Thoracic aorta (tissue), 2 donors: ENCODE measurements at regions not wholly inside any gene's neighbourhood (a gene's known extent, or its start where the extent isn't known, plus 50 kb on each side); places are given as distances from the start of the nearest gene placed in this dataset.
A peak's percentile ranks its signal among the peaks of the same experiment; 100 is the strongest.

Experiments used
- ATAC-seq: fragments of 150-250 bp; one replicate; pipeline ENCODE4 v1.8.0; 2017; ENCODE audit warnings: low read depth; ENCODE audit not compliant: insufficient number of reproducible peaks, low FRiP score
- DNase-seq: peaks from one replicate; pipeline ENCODE4 v3.0.0-alpha.2; 2020; ENCODE audit warnings: low spot score
- H3K27ac ChIP-seq, 2 donors: fragments of 200-600 bp; sonication (generic); 1 replicate in 1 of 2; 2 replicates in 1 of 2; pipeline ENCODE4 v1.5.1; 2016; ENCODE audit warnings: mild to moderate bottlenecking in 2 of 2, moderate library complexity in 2 of 2
- H3K27me3 ChIP-seq: fragments of 200-600 bp; sonication (generic); replicated peaks from 2 replicates; pipeline ENCODE4 v1.6.0; 2016; ENCODE audit warnings: mild to moderate bottlenecking; ENCODE audit not compliant: insufficient read depth
- H3K36me3 ChIP-seq: fragments of 200-600 bp; sonication (generic); one replicate; pipeline ENCODE4 v1.5.1; 2016
- H3K4me1 ChIP-seq, 2 donors: fragments of 200-600 bp; sonication (generic); 1 replicate in 1 of 2; 2 replicates in 1 of 2; pipeline versions ENCODE4 v1.5.1 to v1.6.0; 2016; ENCODE audit warnings: low read depth in 2 of 2, mild to moderate bottlenecking in 1 of 2; ENCODE audit not compliant: control insufficient read depth in 1 of 2
- H3K4me3 ChIP-seq: fragments of 200-600 bp; sonication (generic); 2 replicates; pipeline ENCODE4 v1.5.1; 2016; ENCODE audit warnings: mild to moderate bottlenecking
- H3K9me3 ChIP-seq: fragments of 200-600 bp; sonication (generic); 2 replicates; pipeline ENCODE4 v1.5.1; 2016
- TF ChIP-seq, protein P1 (sequence below): fragments of 200-600 bp; sonication (generic); IDR thresholded peaks from one replicate; pipeline ENCODE4 v1.5.1; 2019; ENCODE audit warnings: antibody characterized with exemption

DNA sequence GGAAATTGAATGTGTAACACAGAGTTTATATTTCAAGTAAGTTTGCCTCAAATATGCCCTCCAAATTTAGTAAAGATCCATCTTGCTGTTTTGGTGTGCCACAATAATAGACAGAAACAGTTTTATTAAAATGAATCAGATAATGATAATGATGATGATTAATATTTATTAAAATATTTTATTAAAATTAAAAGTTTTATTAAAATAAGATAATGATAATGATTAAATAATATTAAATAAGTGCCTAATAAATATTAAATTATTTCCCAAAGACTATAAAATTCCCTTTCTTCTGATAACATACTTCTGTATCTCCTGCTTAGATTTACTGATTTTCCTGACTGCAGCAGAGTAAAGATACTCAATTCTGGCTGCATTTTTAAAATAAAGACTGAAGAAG is 134.5 kb downstream of the PRDM13 start:
- no peak overlapping the region for H3K4me3 ChIP-seq
- ATAC-seq: no peak
- H3K36me3 ChIP-seq: no peaks in the 10 kb centered on the region
- no peak for DNase-seq
- H3K9me3 ChIP-seq: no peaks in the 10 kb centered on the region
- no peak overlapping the region for H3K27ac ChIP-seq
- no peaks in the 10 kb centered on the region for H3K27me3 ChIP-seq
- no peaks in the 10 kb centered on the region for H3K4me1 ChIP-seq
- TF ChIP-seq, protein P1, sequence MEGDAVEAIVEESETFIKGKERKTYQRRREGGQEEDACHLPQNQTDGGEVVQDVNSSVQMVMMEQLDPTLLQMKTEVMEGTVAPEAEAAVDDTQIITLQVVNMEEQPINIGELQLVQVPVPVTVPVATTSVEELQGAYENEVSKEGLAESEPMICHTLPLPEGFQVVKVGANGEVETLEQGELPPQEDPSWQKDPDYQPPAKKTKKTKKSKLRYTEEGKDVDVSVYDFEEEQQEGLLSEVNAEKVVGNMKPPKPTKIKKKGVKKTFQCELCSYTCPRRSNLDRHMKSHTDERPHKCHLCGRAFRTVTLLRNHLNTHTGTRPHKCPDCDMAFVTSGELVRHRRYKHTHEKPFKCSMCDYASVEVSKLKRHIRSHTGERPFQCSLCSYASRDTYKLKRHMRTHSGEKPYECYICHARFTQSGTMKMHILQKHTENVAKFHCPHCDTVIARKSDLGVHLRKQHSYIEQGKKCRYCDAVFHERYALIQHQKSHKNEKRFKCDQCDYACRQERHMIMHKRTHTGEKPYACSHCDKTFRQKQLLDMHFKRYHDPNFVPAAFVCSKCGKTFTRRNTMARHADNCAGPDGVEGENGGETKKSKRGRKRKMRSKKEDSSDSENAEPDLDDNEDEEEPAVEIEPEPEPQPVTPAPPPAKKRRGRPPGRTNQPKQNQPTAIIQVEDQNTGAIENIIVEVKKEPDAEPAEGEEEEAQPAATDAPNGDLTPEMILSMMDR: no peak

DNA sequence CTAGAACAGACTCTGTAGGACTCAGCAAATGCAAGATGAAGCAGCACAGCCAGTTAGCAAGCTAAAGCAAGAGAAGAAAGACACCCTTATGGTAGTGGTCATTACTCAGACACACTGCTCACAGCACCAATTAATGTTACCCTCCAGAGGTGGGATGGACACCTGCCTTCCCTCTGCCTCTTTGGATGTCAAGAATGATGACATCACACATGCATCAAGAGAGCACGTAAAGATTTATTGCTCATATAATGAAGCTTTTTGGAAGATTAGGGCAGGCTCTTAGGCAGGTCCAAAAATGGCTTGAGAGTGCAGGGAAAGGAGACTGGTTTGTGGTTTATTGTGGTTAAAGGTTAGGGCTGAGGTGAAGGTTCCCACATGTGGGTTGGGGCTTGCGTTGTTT is 137.0 kb downstream of the PRDM13 start:
- no peaks in the 10 kb centered on the region for H3K36me3 ChIP-seq
- ATAC-seq (no peak), DNase-seq (no peak)
- H3K4me1 ChIP-seq: no peaks in the 10 kb centered on the region
- H3K27me3 ChIP-seq: no peaks in the 10 kb centered on the region
- no peaks in the 10 kb centered on the region for H3K9me3 ChIP-seq
- TF ChIP-seq, protein P1: no peak
- no peak overlapping the region for H3K4me3 ChIP-seq
- no peak overlapping the region for H3K27ac ChIP-seq

DNA sequence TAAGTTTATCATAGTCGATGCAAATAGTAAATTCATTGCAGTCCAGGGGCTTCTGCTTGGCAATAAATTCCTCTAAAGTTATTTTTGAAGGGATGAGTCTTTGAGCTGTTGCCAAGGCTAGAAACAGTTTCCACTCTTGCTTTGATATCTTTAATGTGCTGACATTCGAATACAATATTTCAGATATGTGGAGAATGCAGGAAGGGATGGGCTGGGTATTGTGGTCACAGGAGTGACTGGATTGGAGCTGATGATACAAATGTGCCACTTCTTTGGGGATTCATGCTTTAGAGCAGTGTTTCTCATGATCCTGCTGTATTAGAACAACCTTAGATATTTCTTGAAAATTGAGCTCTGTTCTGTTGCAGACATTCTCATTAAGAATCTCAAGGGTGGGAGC is 139.0 kb downstream of the PRDM13 start:
- Histone ChIP-seq H3K9me3 (no peaks in the 10 kb centered on the region), H3K27me3 (no peaks in the 10 kb centered on the region), H3K4me1 (no peaks in the 10 kb centered on the region), H3K4me3 (no peak overlapping the region), H3K27ac (no peak overlapping the region), H3K36me3 (no peaks in the 10 kb centered on the region)
- DNase-seq: no peak
- ATAC-seq: no peak
- TF ChIP-seq, protein P1: no peak

DNA sequence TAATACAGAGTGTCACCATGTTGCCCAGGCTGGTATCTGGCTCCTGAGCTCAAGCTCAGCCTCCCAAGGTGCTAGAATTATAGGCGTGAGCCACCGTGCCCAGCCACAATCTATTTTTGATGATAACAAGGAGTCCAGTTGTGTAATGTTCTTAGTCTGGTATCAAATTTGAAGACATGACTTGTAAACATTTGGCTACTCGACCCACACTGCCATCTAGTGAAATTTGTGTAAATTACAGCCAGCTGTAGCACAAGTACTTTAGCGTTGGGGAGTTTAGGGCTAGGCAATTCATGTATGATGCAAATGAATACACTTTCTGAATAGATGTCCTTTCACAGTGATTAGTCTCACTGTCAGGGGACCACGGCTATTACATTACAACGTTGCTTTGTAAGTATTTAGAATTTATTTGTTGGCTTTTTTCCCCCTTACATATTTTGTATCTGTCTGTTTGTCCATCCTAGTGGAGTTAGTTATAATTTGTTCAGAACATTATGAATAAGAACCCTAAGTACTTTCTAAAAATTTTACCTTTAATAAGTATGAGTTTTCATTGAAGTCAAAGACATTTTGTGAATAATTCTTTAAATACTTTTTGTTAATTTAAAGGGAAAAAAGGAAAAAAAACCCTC is 139.7 kb downstream of the PRDM13 start:
- H3K36me3 ChIP-seq: no peaks in the 10 kb centered on the region
- ATAC-seq (peak; percentile 24), DNase-seq (no peak)
- H3K27me3 ChIP-seq: no peaks in the 10 kb centered on the region
- H3K4me3 ChIP-seq: no peak overlapping the region
- H3K4me1 ChIP-seq: no peaks in the 10 kb centered on the region
- H3K27ac ChIP-seq: no peak overlapping the region
- H3K9me3 ChIP-seq: no peaks in the 10 kb centered on the region
- TF ChIP-seq, protein P1: peak; percentile 77

DNA sequence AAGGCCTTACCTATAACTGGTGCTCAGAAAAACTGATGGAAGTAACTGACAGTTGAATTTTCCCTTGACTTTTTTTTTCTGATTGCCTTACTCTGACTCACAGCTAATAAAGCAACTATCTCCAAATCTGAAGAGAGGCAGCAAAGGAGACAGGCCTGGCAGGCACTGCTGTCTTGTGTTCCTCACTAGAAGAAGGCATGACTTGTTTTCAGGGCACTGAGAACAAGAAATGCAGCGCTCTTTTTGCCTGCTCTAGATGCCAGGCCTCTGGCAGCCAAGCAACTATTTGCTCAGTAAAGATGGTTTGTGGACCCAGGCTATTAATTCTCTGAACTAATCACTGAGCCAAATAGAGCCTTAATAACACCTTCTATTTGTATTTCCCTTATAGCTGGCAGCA is 155.1 kb downstream of the PRDM13 start:
- TF ChIP-seq, protein P1: no peak
- Histone ChIP-seq H3K4me1 (no peaks in the 10 kb centered on the region), H3K36me3 (no peaks in the 10 kb centered on the region), H3K4me3 (no peak overlapping the region), H3K27ac (no peak overlapping the region), H3K27me3 (no peaks in the 10 kb centered on the region), H3K9me3 (no peaks in the 10 kb centered on the region)
- DNase-seq: no peak
- no peak for ATAC-seq
